HEK293T (cell line): ENCODE measurements at regions not wholly inside any gene's neighbourhood (a gene's known extent, or its start where the extent isn't known, plus 50 kb on each side); places are given as distances from the start of the nearest gene placed in this dataset.

Source experiments
- FOXM1 ChIP-seq: fragments of 450-650 bp; IDR thresholded peaks from 2 replicates; pipeline ENCODE4 v1.6.1; 2017; ENCODE audit warnings: mild to moderate bottlenecking, borderline replicate concordance
- NFRKB ChIP-seq: fragments of 450-650 bp; IDR thresholded peaks from 2 replicates; pipeline ENCODE4 v1.6.1; 2016; ENCODE audit warnings: mild to moderate bottlenecking, moderate library complexity
- PKNOX1 ChIP-seq: fragments of 450-650 bp; IDR thresholded peaks from 2 replicates; pipeline ENCODE4 v1.6.1; 2016
- SP1 ChIP-seq: fragments of 450-650 bp; IDR thresholded peaks from 2 replicates; pipeline ENCODE4 v1.6.1; 2017
- SUZ12 ChIP-seq: fragments of 450-650 bp; IDR thresholded peaks from 2 replicates; pipeline ENCODE4 v1.6.1; 2016; ENCODE audit warnings: mild to moderate bottlenecking
- TARDBP ChIP-seq: fragments of 450-650 bp; IDR thresholded peaks from 2 replicates; pipeline ENCODE4 v1.6.1; 2016

GRCh38 chr10:22135591-22135990 is 82.2 kb downstream of the EBLN1 start:
- TF ChIP-seq NFRKB (no peak), SP1 (no peak), SUZ12 (no peak), TARDBP (no peak), FOXM1 (no peak), PKNOX1 (no peak)
